GM18526 (cell line): ENCODE measurements at regions not wholly inside any gene's neighbourhood (a gene's known extent, or its start where the extent isn't known, plus 50 kb on each side); places are given as distances from the start of the nearest gene placed in this dataset.

ENCODE experiments used
- POLR2A ChIP-seq: IDR thresholded peaks from 3 replicates; pipeline ENCODE4 v1.6.1; 2011; ENCODE audit not compliant: insufficient read length; ENCODE audit errors: extremely low read depth

- TF ChIP-seq POLR2A: no peak
These were observed 207.9 kb downstream of the BMP4 start for GRCh38 chr14:53748691-53749090.

- TF ChIP-seq POLR2A: no peak
These were observed 211.8 kb downstream of the BMP4 start for GRCh38 chr14:53744857-53745256.

- no peak for TF ChIP-seq POLR2A
These were observed 213.3 kb downstream of the BMP4 start for GRCh38 chr14:53743371-53743770.

GRCh38 chr14:53742233-53742620 lies 214.4 kb downstream of the BMP4 start:
- TF ChIP-seq POLR2A: no peak

- TF ChIP-seq POLR2A: no peak
These were observed 215.0 kb downstream of the BMP4 start for GRCh38 chr14:53741479-53742232.

- TF ChIP-seq POLR2A: no peak
These were observed 216.1 kb downstream of the BMP4 start for GRCh38 chr14:53740570-53740969.

GRCh38 chr14:53735916-53736315 lies 220.7 kb downstream of the BMP4 start:
- no peak for TF ChIP-seq POLR2A

GRCh38 chr14:53723221-53723620 lies 233.4 kb downstream of the BMP4 start:
- no peak for TF ChIP-seq POLR2A

GRCh38 chr14:53719536-53719935 lies 237.1 kb downstream of the BMP4 start:
- no peak for TF ChIP-seq POLR2A

GRCh38 chr14:53716578-53716977 lies 240.0 kb downstream of the BMP4 start:
- TF ChIP-seq POLR2A: no peak

GRCh38 chr14:53715193-53715721 lies 241.4 kb downstream of the BMP4 start:
- no peak for TF ChIP-seq POLR2A

GRCh38 chr14:53714495-53715192 lies 242.0 kb downstream of the BMP4 start:
- no peak for TF ChIP-seq POLR2A

- no peak for TF ChIP-seq POLR2A
These were observed 245.4 kb downstream of the BMP4 start for GRCh38 chr14:53711205-53711604.

GRCh38 chr14:53710615-53711014 lies 246.0 kb downstream of the BMP4 start:
- no peak for TF ChIP-seq POLR2A

- TF ChIP-seq POLR2A: no peak
These were observed 247.2 kb downstream of the BMP4 start for GRCh38 chr14:53709381-53709780.

- no peak for TF ChIP-seq POLR2A
These were observed 253.2 kb downstream of the BMP4 start for GRCh38 chr14:53703457-53703856.
